ENCODE measurements at regions not wholly inside any gene's neighbourhood (a gene's known extent, or its start where the extent isn't known, plus 50 kb on each side); places are given as distances from the start of the nearest gene placed in this dataset.

- DNase-seq (ENCODE audit: low spot score), result no peak
- H3K27ac ChIP-seq, result no peak overlapping the region
- H2AFZ ChIP-seq, result no peak overlapping the region
- no peaks in the 10 kb centered on the region for H3K9me2 ChIP-seq (replicated peaks; ENCODE audit: insufficient read depth)
- no peaks in the 10 kb centered on the region for H3K9me3 ChIP-seq (ENCODE audit: low read depth)
- H3K4me1 ChIP-seq (ENCODE audit: insufficient read depth), result no peaks in the 10 kb centered on the region
- 58% methylated on average over 5 of the region's 5 CpGs for WGBS (ENCODE audit: low lambda C conversion rate, missing lambda C conversion rate)
- H3K4me3 ChIP-seq, result no peak overlapping the region
- H4K20me1 ChIP-seq (ENCODE audit: insufficient read depth, poor library complexity, severe bottlenecking), result no peaks in the 10 kb centered on the region
- peaks cover 15% of the 10 kb centered on the region for H3K27me3 ChIP-seq
- no peaks in the 10 kb centered on the region for H3K79me2 ChIP-seq
- TF ChIP-seq EZH2 (IDR thresholded peaks at IDR 0.05; ENCODE audit: borderline replicate concordance) (no peak), CTCF (IDR thresholded peaks at IDR 0.05; ENCODE audit: poor library complexity) (no peak), EZH2phosphoT487 (IDR thresholded peaks at IDR 0.05; ENCODE audit: low read depth, severe bottlenecking, unreplicated experiment) (no peak)
- H3K4me2 ChIP-seq, result no peak overlapping the region
- no peaks in the 10 kb centered on the region for H3K36me3 ChIP-seq (replicated peaks; ENCODE audit: insufficient read depth, low read depth)
Measured at GRCh38 chr13:112124141-112124540, 57.2 kb downstream of the SOX1 start.

- H3K27ac ChIP-seq, result no peak overlapping the region
- TF ChIP-seq EZH2 (IDR thresholded peaks at IDR 0.05; ENCODE audit: borderline replicate concordance) (no peak), EZH2phosphoT487 (IDR thresholded peaks at IDR 0.05; ENCODE audit: low read depth, severe bottlenecking, unreplicated experiment) (no peak), CTCF (IDR thresholded peaks at IDR 0.05; ENCODE audit: poor library complexity) (no peak)
- WGBS (ENCODE audit: low lambda C conversion rate, missing lambda C conversion rate), result 81% methylated on average over 15 of the region's 15 CpGs
Measured at GRCh38 chr13:112127564-112128330, 60.8 kb downstream of the SOX1 start.

GRCh38 chr13:112128331-112128610, 61.3 kb downstream of the SOX1 start:
- no peak for DNase-seq (ENCODE audit: low spot score)
- Histone ChIP-seq H3K36me3 (replicated peaks; ENCODE audit: insufficient read depth, low read depth) (no peaks in the 10 kb centered on the region), H3K4me2 (no peak overlapping the region), H3K27me3 (peaks cover 18% of the 10 kb centered on the region), H3K27ac (no peak overlapping the region), H3K9me3 (ENCODE audit: low read depth) (no peaks in the 10 kb centered on the region), H3K79me2 (no peaks in the 10 kb centered on the region), H3K4me1 (ENCODE audit: insufficient read depth) (no peaks in the 10 kb centered on the region), H4K20me1 (ENCODE audit: insufficient read depth, poor library complexity, severe bottlenecking) (no peaks in the 10 kb centered on the region), H2AFZ (no peak overlapping the region), H3K4me3 (no peak overlapping the region), H3K9me2 (replicated peaks; ENCODE audit: insufficient read depth) (no peaks in the 10 kb centered on the region)
- WGBS (ENCODE audit: low lambda C conversion rate, missing lambda C conversion rate), result 82% methylated on average over 8 of the region's 8 CpGs
- TF ChIP-seq EZH2phosphoT487 (IDR thresholded peaks at IDR 0.05; ENCODE audit: low read depth, severe bottlenecking, unreplicated experiment), result no peak
- no peak for TF ChIP-seq CTCF (IDR thresholded peaks at IDR 0.05; ENCODE audit: poor library complexity)
- no peak for TF ChIP-seq EZH2 (IDR thresholded peaks at IDR 0.05; ENCODE audit: borderline replicate concordance)

More at GRCh38 chr13:112127564-112128330, 60.8 kb downstream of the SOX1 start:
- Histone ChIP-seq H3K79me2 (no peaks in the 10 kb centered on the region), H3K27me3 (peaks cover 14% of the 10 kb centered on the region), H3K4me1 (ENCODE audit: insufficient read depth) (no peaks in the 10 kb centered on the region), H3K36me3 (replicated peaks; ENCODE audit: insufficient read depth, low read depth) (no peaks in the 10 kb centered on the region), H3K4me2 (no peak overlapping the region), H3K4me3 (no peak overlapping the region), H2AFZ (no peak overlapping the region), H3K9me2 (replicated peaks; ENCODE audit: insufficient read depth) (no peaks in the 10 kb centered on the region), H4K20me1 (ENCODE audit: insufficient read depth, poor library complexity, severe bottlenecking) (no peaks in the 10 kb centered on the region), H3K9me3 (ENCODE audit: low read depth) (no peaks in the 10 kb centered on the region)
- no peak for DNase-seq (ENCODE audit: low spot score)
